ENCODE measurements at regions not wholly inside any gene's neighbourhood (a gene's known extent, or its start where the extent isn't known, plus 50 kb on each side); places are given as distances from the start of the nearest gene placed in this dataset.

DNA sequence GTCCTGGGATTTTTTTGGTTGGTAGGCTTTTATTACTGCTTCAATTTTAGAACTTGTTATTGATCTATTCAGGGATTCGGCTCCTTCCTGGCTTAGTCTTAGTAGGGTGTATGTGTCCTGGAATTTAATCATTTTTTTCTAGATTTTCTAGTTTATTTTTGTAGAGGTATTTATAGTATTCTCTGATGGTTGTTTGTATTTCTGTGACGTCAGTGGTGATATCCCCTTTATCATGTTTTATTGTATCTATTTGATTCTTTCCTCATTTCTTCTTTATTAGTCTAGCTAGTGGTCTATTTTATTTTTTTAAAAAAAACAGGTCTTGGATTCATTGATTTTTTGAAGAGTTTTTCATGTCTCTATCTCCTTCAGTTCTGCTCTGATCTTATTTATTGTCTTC, 193.3 kb upstream of the MAP2 start:
- peaks cover 10% of the 10 kb centered on the region in 2 experiments for H3K4me1 Mint-ChIP-seq
- no peak overlapping the region for H3K27ac Mint-ChIP-seq
- no peak for DNase-seq
- H4K5ac ChIP-seq (ENCODE audit: insufficient read length, low read depth, low read length) = no peak overlapping the region
- no peak overlapping the region for H3T11ph ChIP-seq (ENCODE audit: low read length)
- no peaks in the 10 kb centered on the region for H3K4me1 ChIP-seq (ENCODE audit: insufficient read depth, low read length)
- H3K4me2 ChIP-seq (ENCODE audit: insufficient read depth, insufficient read length, low read length) = no peak overlapping the region
- H2BK12ac ChIP-seq (ENCODE audit: insufficient read length, low read depth, low read length) = no peak overlapping the region
- no peak overlapping the region for H3K14ac ChIP-seq (ENCODE audit: insufficient read depth, low read length)
- no peak overlapping the region for H3K56ac ChIP-seq (ENCODE audit: insufficient read length, low read depth, low read length)
- TF ChIP-seq, protein P1, sequence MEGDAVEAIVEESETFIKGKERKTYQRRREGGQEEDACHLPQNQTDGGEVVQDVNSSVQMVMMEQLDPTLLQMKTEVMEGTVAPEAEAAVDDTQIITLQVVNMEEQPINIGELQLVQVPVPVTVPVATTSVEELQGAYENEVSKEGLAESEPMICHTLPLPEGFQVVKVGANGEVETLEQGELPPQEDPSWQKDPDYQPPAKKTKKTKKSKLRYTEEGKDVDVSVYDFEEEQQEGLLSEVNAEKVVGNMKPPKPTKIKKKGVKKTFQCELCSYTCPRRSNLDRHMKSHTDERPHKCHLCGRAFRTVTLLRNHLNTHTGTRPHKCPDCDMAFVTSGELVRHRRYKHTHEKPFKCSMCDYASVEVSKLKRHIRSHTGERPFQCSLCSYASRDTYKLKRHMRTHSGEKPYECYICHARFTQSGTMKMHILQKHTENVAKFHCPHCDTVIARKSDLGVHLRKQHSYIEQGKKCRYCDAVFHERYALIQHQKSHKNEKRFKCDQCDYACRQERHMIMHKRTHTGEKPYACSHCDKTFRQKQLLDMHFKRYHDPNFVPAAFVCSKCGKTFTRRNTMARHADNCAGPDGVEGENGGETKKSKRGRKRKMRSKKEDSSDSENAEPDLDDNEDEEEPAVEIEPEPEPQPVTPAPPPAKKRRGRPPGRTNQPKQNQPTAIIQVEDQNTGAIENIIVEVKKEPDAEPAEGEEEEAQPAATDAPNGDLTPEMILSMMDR (conservative IDR thresholded peaks at IDR 0.05) = no peak
- no peaks in the 10 kb centered on the region for H3K79me1 ChIP-seq (ENCODE audit: insufficient read depth, low read depth, low read length, poor library complexity, severe bottlenecking)
- no peak overlapping the region for H3K23ac ChIP-seq (ENCODE audit: insufficient read length, low read depth, low read length)
- H2BK5ac ChIP-seq (ENCODE audit: insufficient read length, low read length) = no peak overlapping the region
- no peak overlapping the region for H2AK5ac ChIP-seq (ENCODE audit: insufficient read length, low read length)
- no peak overlapping the region for H3K4ac ChIP-seq (ENCODE audit: low read depth, low read length)
- no peak overlapping the region for H4K8ac ChIP-seq (replicated peaks; ENCODE audit: insufficient read length, low read depth, low read length)
- no peaks in the 10 kb centered on the region for H3K27me3 ChIP-seq (ENCODE audit: insufficient read depth, low read length)
- no peaks in the 10 kb centered on the region for H3K23me2 ChIP-seq (ENCODE audit: insufficient read length, low read depth, low read length, poor library complexity, severe bottlenecking)
- no peak overlapping the region for H3K9ac ChIP-seq (ENCODE audit: extremely low read depth, insufficient read length, low read length)
- H3K27ac ChIP-seq (ENCODE audit: insufficient read length, low read depth, low read length) = no peak overlapping the region
- no peaks in the 10 kb centered on the region for H4K20me1 ChIP-seq (ENCODE audit: control insufficient read depth, insufficient read depth, insufficient read length)
- H2BK120ac ChIP-seq (ENCODE audit: low read depth, low read length, poor library complexity, severe bottlenecking) = no peak overlapping the region
- no peak overlapping the region for H2AFZ ChIP-seq (ENCODE audit: low read length)
- H3K18ac ChIP-seq (ENCODE audit: insufficient read length, low read depth, low read length) = no peak overlapping the region
- H3K79me2 ChIP-seq (ENCODE audit: insufficient read depth, low read length) = no peaks in the 10 kb centered on the region
- peaks cover 18 to 19% of the 10 kb centered on the region in 2 experiments for H3K9me3 Mint-ChIP-seq
- H3K27me3 Mint-ChIP-seq (ENCODE audit: low read depth) = no peaks in the 10 kb centered on the region
- H3K4me3 Mint-ChIP-seq = no peak overlapping the region
- peaks cover 5 to 25% (median 7%) of the 10 kb centered on the region in 3 experiments; a peak in 6 of 7 replicates for H3K36me3 Mint-ChIP-seq (ENCODE audit: insufficient read depth in 1 of 3, low read depth in 3 of 3)
- H4K91ac ChIP-seq (ENCODE audit: insufficient read length, low read depth, low read length) = no peak overlapping the region
- H2BK20ac ChIP-seq (ENCODE audit: low read depth, low read length, poor library complexity, severe bottlenecking) = no peak overlapping the region
- WGBS (ENCODE audit: extremely low coverage, insufficient read length, low lambda C conversion rate) = no CpG with 5 or more reads among the region's 2 CpGs
- H2BK15ac ChIP-seq (ENCODE audit: low read depth, low read length) = no peak overlapping the region
- H3K9me3 ChIP-seq (ENCODE audit: control insufficient read depth, low read depth, low read length) = no peaks in the 10 kb centered on the region

Measured in H9 (cell line).